Fibroblast of lung (primary cell): ENCODE measurements at regions not wholly inside any gene's neighbourhood (a gene's known extent, or its start where the extent isn't known, plus 50 kb on each side); places are given as distances from the start of the nearest gene placed in this dataset.
"Not testable (repeated sequence)": the region's sequence is repeated elsewhere in the genome, so short reads cannot be mapped to it uniquely, and the experiment has no call there.

ENCODE experiments used
- DNase-seq, 2 donors: peaks; one replicate each; pipeline versions ENCODE4 v3.0.0 to v3.0.0-alpha.2; 2010; ENCODE audit warnings: low read depth in 2 of 2
- H2AFZ ChIP-seq: 2 replicates; pipeline ENCODE4 v1.5.1; 2012; ENCODE audit warnings: low read length, control low read depth, inconsistent platforms
- H3K27ac ChIP-seq: 2 replicates; pipeline ENCODE4 v1.5.1; 2011; ENCODE audit warnings: low read length, control low read depth; ENCODE audit not compliant: insufficient read depth
- H3K27me3 ChIP-seq: 2 replicates; pipeline ENCODE4 v1.5.1; 2011; ENCODE audit warnings: mild to moderate bottlenecking, low read length; ENCODE audit not compliant: control insufficient read depth, insufficient read depth
- H3K36me3 ChIP-seq: 2 replicates; pipeline ENCODE4 v1.5.1; 2011; ENCODE audit warnings: low read length; ENCODE audit not compliant: control insufficient read depth, insufficient read depth
- H3K4me1 ChIP-seq: 2 replicates; pipeline ENCODE4 v1.5.1; 2011; ENCODE audit warnings: low read length; ENCODE audit not compliant: control insufficient read depth, insufficient read depth; ENCODE audit errors: extremely low read depth
- H3K4me2 ChIP-seq: 2 replicates; pipeline ENCODE4 v1.5.1; 2011; ENCODE audit warnings: low read length, control low read depth; ENCODE audit not compliant: insufficient read depth; ENCODE audit errors: extremely low read depth
- H3K4me3 ChIP-seq, 4 experiments: fragments of 200-600 bp in 1 of 4; sonication (generic) in 1 of 4; replicated peaks in 1 of 4; 2 replicates each; pipeline ENCODE4 v1.5.1; 2011 to 2016; ENCODE audit warnings: low read length in 4 of 4, low read depth in 3 of 4, mild to moderate bottlenecking in 3 of 4, control low read depth in 2 of 4, inconsistent platforms in 1 of 4, mixed read lengths in 1 of 4; ENCODE audit not compliant: insufficient read depth in 1 of 4; ENCODE audit errors: control extremely low read depth in 1 of 4
- H3K79me2 ChIP-seq: 2 replicates; pipeline ENCODE4 v1.5.1; 2012; ENCODE audit warnings: mild to moderate bottlenecking, low read length, inconsistent platforms; ENCODE audit not compliant: control insufficient read depth, insufficient read depth
- H3K9ac ChIP-seq: 2 replicates; pipeline ENCODE4 v1.5.1; 2011; ENCODE audit warnings: mild to moderate bottlenecking, low read length, control low read depth; ENCODE audit not compliant: insufficient read depth
- H3K9me3 ChIP-seq: 2 replicates; pipeline ENCODE4 v1.5.1; 2012; ENCODE audit warnings: low read depth, low read length; ENCODE audit not compliant: control insufficient read depth, insufficient read depth
- H4K20me1 ChIP-seq: 2 replicates; pipeline ENCODE4 v1.5.1; 2011; ENCODE audit warnings: low read length; ENCODE audit not compliant: control insufficient read depth, insufficient read depth; ENCODE audit errors: extremely low read depth
- EZH2 ChIP-seq: IDR thresholded peaks from 2 replicates; pipeline ENCODE4 v1.5.1; 2012; ENCODE audit warnings: low read length, control low read depth, mild to moderate bottlenecking; ENCODE audit errors: missing control alignments
- TF ChIP-seq, protein P1 (sequence below), 2 donors: IDR thresholded peaks in 1 of 2; conservative IDR thresholded peaks in 1 of 2; 1 replicate in 1 of 2; 2 replicates in 1 of 2; pipeline ENCODE4 v1.5.1; 2011 to 2012; ENCODE audit warnings: low read length in 2 of 2, control low read depth in 1 of 2, inconsistent platforms in 1 of 2, low read depth in 1 of 2, mild to moderate bottlenecking in 1 of 2

DNA sequence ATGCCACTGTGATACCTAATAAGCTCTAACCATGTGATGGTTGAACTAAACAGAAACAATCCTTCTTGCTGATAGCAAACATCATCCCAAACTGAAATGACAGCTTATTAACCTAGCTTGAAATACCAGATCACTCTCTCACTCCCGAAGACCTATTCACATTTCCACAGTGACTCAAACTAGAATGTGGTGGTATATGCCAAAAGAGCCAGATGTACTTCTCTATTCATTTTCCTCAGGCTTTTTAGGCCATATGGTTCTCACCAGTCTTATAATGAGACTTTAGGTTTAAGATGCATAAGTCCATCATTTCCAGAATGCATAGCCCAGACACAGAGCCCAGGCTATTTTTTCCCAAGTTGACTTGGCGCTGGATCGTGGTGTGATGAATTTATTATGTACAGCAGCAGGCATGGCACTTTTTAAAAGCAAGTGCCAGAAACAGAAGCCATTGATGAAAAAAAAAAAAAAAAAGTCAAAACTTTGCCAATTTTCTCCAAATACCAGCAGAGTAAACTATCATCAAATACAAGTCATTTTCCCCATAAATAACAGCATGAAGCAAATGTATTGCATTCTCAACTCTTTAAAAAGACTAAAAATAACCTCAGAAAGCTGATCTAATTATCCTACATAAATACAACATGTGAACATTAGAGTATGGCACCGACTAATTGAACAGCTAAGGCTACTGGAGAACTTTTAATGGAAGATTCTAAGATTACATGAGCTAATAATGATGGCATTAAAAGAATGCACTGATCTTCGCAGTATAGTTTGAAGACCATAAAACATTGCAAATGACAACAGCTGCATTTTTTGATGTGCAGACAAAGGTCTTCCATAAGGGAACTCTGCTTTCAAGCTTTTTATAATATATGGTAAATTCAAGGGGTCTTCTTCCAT is 365.4 kb downstream of the LRRIQ3 start:
- Histone ChIP-seq H3K4me2 (no peak overlapping the region), H3K36me3 (no peaks in the 10 kb centered on the region), H2AFZ (no peak overlapping the region), H3K9me3 (no peaks in the 10 kb centered on the region), H3K27me3 (no peaks in the 10 kb centered on the region), H3K27ac (no peak overlapping the region), H3K4me3 (no peak overlapping the region), H3K4me1 (no peaks in the 10 kb centered on the region), H3K9ac (no peak overlapping the region), H4K20me1 (no peaks in the 10 kb centered on the region), H3K79me2 (no peaks in the 10 kb centered on the region)
- TF ChIP-seq, protein P1, sequence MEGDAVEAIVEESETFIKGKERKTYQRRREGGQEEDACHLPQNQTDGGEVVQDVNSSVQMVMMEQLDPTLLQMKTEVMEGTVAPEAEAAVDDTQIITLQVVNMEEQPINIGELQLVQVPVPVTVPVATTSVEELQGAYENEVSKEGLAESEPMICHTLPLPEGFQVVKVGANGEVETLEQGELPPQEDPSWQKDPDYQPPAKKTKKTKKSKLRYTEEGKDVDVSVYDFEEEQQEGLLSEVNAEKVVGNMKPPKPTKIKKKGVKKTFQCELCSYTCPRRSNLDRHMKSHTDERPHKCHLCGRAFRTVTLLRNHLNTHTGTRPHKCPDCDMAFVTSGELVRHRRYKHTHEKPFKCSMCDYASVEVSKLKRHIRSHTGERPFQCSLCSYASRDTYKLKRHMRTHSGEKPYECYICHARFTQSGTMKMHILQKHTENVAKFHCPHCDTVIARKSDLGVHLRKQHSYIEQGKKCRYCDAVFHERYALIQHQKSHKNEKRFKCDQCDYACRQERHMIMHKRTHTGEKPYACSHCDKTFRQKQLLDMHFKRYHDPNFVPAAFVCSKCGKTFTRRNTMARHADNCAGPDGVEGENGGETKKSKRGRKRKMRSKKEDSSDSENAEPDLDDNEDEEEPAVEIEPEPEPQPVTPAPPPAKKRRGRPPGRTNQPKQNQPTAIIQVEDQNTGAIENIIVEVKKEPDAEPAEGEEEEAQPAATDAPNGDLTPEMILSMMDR (conservative IDR thresholded peaks at IDR 0.05 in 1 of 2, IDR thresholded peaks at IDR 0.05 in 1 of 2; ENCODE audit: low read depth in 1 of 2, low read length in 2 of 2): no peak
- TF ChIP-seq EZH2: no peak
- DNase-seq: peak in 1 of 2 donors; percentile 28

DNA sequence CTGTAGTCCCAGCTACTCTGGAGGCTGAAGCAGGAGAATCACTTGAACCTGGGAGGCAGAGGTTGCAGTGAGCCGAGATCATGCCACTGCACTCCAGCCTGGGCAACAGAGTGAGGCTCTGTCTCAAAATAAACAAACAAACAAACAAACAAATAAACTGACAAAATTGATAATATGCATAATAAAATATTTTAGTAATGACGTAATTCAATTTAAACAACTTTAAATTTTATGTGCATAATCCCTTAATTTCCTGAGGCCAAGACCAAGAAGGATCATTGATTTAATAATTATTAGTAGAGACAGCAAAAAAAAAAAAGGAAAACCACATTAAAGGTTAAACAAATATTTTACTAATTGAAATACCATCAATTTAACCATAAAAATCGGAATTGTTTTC is 370.7 kb downstream of the LRRIQ3 start:
- not testable (repeated sequence) for H3K9ac ChIP-seq, H3K9me3 ChIP-seq, H3K36me3 ChIP-seq, H3K27me3 ChIP-seq, H3K79me2 ChIP-seq, H3K27ac ChIP-seq, DNase-seq, H4K20me1 ChIP-seq, H3K4me2 ChIP-seq, H3K4me1 ChIP-seq, H2AFZ ChIP-seq, H3K4me3 ChIP-seq

DNA sequence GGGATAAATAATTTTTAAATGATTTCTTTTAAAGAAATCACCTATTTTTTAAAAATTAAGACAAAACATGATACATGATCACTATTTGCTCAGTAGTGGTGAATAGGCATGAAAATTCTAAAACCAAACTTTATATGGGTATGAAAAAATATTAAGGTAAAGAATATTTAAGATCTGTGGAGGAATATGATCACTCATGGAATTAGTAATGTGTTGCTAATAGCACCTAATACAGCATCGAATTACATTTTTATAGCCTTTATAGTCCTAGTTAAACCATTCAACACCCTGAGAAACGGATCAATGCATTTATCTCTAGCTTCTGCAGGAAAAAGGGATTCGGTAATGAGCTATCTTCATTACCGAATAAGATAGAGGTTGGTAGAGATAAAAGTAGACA is 373.9 kb downstream of the LRRIQ3 start:
- Histone ChIP-seq H3K4me3 (no peak overlapping the region), H3K27me3 (no peaks in the 10 kb centered on the region), H3K9me3 (no peaks in the 10 kb centered on the region), H4K20me1 (no peaks in the 10 kb centered on the region), H3K9ac (no peak overlapping the region), H3K79me2 (no peaks in the 10 kb centered on the region), H3K4me1 (no peaks in the 10 kb centered on the region), H3K4me2 (no peak overlapping the region), H3K36me3 (no peaks in the 10 kb centered on the region), H2AFZ (no peak overlapping the region), H3K27ac (no peak overlapping the region)
- no peak for TF ChIP-seq EZH2
- TF ChIP-seq, protein P1 (conservative IDR thresholded peaks at IDR 0.05 in 1 of 2, IDR thresholded peaks at IDR 0.05 in 1 of 2; ENCODE audit: low read depth in 1 of 2, low read length in 2 of 2): no peak
- DNase-seq: no peak
